RWPE1 (cell line): ENCODE measurements at regions not wholly inside any gene's neighbourhood (a gene's known extent, or its start where the extent isn't known, plus 50 kb on each side); places are given as distances from the start of the nearest gene placed in this dataset.
"Not testable (repeated sequence)": the region's sequence is repeated elsewhere in the genome, so short reads cannot be mapped to it uniquely, and the experiment has no call there.

Experiments used
- CTCF ChIA-PET: fragments of 350-600 bp; sonication (Branson Sonifier 250); formaldehyde crosslinking; extraction: SDS; loops from one replicate; lab custom pipeline; 2021; lab: Yijun Ruan, JAX
- POLR2A ChIA-PET: fragments of 400-600 bp; formaldehyde crosslinking; extraction: SDS; loops from one replicate; lab custom pipeline; 2020; ENCODE audit warnings: antibody characterized with exemption; ENCODE audit not compliant: low non-redundant PET; lab: Yijun Ruan, JAX
- DNase-seq: peaks from one replicate; pipeline ENCODE4 v3.0.0; 2012; ENCODE audit warnings: low spot score
- H3K27ac ChIP-seq: fragments of 450-650 bp; 2 replicates; pipeline ENCODE4 v1.5.1; 2017
- CTCF ChIP-seq: fragments of 450-650 bp; conservative IDR thresholded peaks from 2 replicates; pipeline ENCODE4 v1.5.1; 2017; ENCODE audit warnings: low read depth, mild to moderate bottlenecking

DNA sequence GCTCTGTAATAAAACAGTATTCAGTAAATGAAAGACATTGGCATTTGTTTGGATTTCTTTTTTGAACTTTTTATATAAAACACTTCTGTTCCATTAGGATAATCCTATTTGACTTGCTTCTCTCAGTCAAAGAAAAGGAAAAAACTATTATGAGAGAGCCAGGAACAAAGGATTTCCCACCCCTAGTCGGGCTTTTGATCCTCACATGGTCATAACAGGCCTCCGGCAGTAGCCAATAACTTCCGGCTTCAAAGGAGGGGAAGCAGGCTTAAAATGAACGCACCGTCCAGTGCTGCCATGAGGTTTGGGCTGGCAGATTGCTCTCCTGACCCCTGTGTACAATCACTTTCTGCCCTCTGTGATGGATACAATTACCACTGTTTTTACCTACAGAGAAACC lies 209.3 kb downstream of the ZNF608 start:
- no peak for DNase-seq

DNA sequence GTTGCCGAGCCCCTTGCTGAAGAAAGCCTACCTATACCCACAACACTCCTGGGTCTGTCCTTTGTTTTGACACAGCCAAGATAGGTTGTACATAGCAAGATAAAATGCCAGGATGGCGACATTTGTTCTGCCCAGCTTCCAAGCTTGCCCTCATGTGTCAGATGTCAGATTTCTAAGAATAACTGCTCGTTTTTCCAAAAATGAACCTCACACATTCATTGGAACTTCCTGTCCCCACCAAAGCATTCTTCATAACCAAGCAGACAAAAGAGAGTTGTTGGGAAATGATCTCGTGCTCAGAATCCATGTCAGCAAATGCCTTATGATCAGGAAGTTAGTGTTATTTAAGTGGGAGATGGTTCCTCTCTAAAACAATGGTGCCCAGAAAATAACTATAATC lies 210.1 kb downstream of the ZNF608 start:
- H3K27ac ChIP-seq: no peak overlapping the region
- DNase-seq: no peak
- CTCF ChIA-PET: no interaction called here
- POLR2A ChIA-PET: no interaction called here
- no peak for TF ChIP-seq CTCF

More for the DNA sequence above, 209.3 kb downstream of the ZNF608 start:
- ChIA-PET POLR2A (no interaction called here), CTCF (no interaction called here)
- H3K27ac ChIP-seq: no peak overlapping the region
- no peak for TF ChIP-seq CTCF

DNA sequence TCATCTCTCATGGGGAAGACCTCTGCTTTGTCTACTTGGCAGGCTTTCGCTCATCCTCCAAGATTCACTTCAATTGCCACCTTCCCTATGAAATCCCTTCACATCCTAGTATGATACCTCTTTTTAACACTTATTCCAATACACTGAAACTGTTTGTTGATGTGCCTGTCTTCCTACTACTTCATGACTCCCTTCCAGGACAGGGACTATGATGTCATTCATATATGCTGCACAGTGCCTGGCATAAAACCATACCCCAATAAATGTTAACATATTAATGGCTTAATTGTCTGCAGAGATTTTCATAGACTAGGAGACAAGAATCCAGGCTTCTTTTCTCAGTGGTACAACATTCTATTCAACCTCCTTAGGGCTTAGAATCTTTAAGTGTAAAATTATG lies 215.5 kb downstream of the ZNF608 start:
- POLR2A ChIA-PET: no interaction called here
- no peak for DNase-seq
- TF ChIP-seq CTCF: no peak
- no peak overlapping the region for H3K27ac ChIP-seq
- CTCF ChIA-PET: interaction anchor here (0.7 kb wide), 1 partner anchor 45 kb away, joined by 3 read pairs; no protein-coding TSS in a partner anchor

DNA sequence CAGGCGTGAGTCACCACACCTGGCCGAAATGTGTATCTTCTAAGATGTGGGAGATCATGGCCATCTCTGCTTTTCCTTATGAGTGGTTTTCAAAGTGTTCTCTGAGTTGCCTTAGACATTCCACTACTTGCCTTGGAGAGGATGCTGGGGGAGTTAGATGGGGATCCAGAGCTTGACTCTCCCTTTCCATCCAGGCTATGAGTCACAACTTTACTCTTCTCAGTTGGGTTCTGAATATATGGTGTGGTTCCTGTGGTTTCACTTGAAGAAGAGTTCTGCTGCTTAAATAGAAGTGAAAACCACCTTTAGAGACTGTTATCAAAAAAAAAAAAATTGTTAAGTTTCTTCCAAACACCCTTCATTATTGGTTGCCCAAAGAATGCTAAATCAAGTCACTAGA lies 217.6 kb downstream of the ZNF608 start:
- DNase-seq: no peak
- no peak for TF ChIP-seq CTCF
- ChIA-PET CTCF (no interaction called here), POLR2A (no interaction called here)
- no peak overlapping the region for H3K27ac ChIP-seq

DNA sequence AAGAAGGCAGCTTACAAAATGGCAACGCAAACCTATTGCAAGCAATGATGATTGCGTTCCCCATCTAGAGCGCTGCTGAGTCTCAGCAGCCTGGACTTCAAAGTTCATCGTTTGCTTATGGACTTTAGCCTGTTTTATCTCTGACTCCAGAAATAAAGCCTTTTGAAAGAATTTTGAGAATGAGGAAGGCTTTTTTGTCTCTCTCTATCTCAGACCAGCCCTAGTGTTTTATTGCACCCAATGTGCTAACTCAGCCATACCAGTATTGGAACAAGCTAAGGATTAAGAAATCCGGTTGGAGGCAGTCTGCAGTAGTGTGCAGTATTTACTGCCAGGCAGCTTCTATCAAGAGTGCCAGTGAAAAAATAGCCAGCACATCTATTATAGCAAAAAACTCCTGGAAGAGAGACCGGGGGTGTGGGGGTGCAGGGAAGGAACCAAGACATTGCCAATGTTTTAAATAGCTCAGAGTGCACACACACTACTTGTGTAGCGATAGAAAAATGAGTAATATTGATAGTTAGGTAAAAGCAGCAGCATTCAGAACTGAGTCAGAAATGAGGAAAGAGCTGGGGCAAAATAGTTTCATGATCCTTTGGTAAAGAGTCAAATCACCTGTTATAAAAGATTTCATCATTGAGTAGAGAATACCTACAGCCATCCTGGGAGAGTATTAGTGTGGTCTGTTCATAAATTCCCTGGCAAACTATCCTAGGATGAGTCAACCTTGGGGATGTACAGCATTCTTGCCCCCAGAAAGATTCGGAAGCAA lies 219.0 kb downstream of the ZNF608 start:
- CTCF ChIA-PET: interaction anchor here (0.6 kb wide), 1 partner anchor 519 kb away, joined by 3 read pairs; no protein-coding TSS in a partner anchor
- POLR2A ChIA-PET: no interaction called here
- H3K27ac ChIP-seq: no peak overlapping the region
- no peak for DNase-seq
- TF ChIP-seq CTCF: no peak

DNA sequence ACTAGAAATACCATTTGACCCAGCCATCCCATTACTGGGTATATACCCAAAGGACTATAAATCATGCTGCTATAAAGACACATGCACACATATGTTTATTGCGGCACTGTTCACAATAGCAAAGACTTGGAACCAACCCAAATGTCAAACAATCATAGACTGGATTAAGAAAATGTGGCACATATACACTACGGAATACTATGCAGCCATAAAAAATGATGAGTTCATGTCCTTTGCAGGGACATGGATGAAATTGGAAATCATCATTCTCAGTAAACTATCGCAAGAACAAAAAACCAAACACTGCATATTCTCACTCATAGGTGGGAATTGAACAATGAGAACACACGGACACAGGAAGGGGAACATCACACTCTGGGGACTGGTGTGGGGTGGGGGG lies 220.4 kb downstream of the ZNF608 start:
- H3K27ac ChIP-seq, POLR2A ChIA-PET, DNase-seq, CTCF ChIA-PET: not testable (repeated sequence)

DNA sequence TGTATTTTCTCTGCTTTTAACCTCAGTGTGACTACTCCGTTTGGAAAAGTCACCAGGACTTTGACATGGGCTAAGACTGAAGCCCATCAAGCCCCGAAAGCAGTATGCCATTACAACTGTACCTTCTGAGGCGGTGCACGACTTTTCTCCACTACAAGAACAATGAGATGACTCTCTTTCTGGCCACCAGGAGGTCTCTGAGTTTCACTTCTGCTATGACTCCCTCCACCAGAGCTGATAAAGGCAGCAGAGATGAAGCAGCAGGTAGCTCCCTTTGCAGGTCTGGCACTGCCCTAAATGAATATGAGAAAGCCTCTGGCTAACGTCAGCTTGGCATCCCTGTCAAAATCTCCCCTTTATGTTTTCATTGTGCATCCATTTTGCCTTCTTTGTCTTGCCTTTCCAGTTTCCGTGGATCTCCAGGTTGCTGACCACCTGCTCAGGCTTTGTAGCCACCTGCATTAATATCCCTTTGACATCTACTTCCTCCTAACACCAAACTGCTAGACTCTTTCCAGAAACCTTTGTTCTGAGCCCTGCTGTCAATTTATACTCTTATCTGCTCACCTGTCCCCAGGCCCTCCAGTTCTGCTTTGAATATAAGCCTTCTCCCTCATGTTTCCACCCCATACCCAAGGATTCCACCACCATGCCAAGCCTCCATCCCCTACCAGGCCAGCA lies 221.7 kb downstream of the ZNF608 start:
- ChIA-PET POLR2A (no interaction called here), CTCF (interaction anchor here (0.6 kb wide), 1 partner anchor 1915 kb away, joined by 3 read pairs; no protein-coding TSS in a partner anchor)
- TF ChIP-seq CTCF: no peak
- H3K27ac ChIP-seq: no peak overlapping the region
- DNase-seq: no peak
